Superior temporal gyrus (tissue), 1 donor: ENCODE measurements at regions not wholly inside any gene's neighbourhood (a gene's known extent, or its start where the extent isn't known, plus 50 kb on each side); places are given as distances from the start of the nearest gene placed in this dataset.

Source experiments
- DNase-seq: peaks from one replicate; pipeline ENCODE4 v3.0.0-alpha.2; 2016; ENCODE audit errors: extremely low spot score

GRCh38 chr2:71864085-71864484 lies 283.6 kb downstream of the CYP26B1 start:
- DNase-seq: no peak

GRCh38 chr2:71863396-71863795 lies 284.3 kb downstream of the CYP26B1 start:
- DNase-seq: no peak

GRCh38 chr2:71862921-71863320 lies 284.7 kb downstream of the CYP26B1 start:
- DNase-seq: no peak

- no peak for DNase-seq
Observed at GRCh38 chr2:71861186-71862160, 286.2 kb downstream of the CYP26B1 start.

GRCh38 chr2:71860381-71860926 lies 287.2 kb downstream of the CYP26B1 start:
- no peak for DNase-seq

GRCh38 chr2:71859211-71859847 lies 288.3 kb downstream of the CYP26B1 start:
- no peak for DNase-seq

- DNase-seq: no peak
Observed at GRCh38 chr2:71858071-71858470, 289.6 kb downstream of the CYP26B1 start.

- no peak for DNase-seq
Observed at GRCh38 chr2:71857636-71858035, 290.0 kb downstream of the CYP26B1 start.

GRCh38 chr2:71856773-71857525 lies 290.7 kb downstream of the CYP26B1 start:
- DNase-seq: no peak

- DNase-seq: no peak
Observed at GRCh38 chr2:71853858-71854257, 293.8 kb downstream of the CYP26B1 start.

GRCh38 chr2:71852141-71852711 lies 295.4 kb downstream of the CYP26B1 start:
- no peak for DNase-seq

- DNase-seq: no peak
Observed at GRCh38 chr2:71851094-71851750, 296.4 kb downstream of the CYP26B1 start.

GRCh38 chr2:71850306-71850801 lies 297.3 kb downstream of the CYP26B1 start:
- no peak for DNase-seq

- DNase-seq: no peak
Observed at GRCh38 chr2:71849607-71850305, 297.9 kb downstream of the CYP26B1 start.

- no peak for DNase-seq
Observed at GRCh38 chr2:71849111-71849510, 298.6 kb downstream of the CYP26B1 start.

GRCh38 chr2:71846669-71847291 lies 300.9 kb downstream of the CYP26B1 start:
- no peak for DNase-seq

GRCh38 chr2:71846072-71846471 lies 301.6 kb downstream of the CYP26B1 start:
- DNase-seq: no peak

- DNase-seq: no peak
Observed at GRCh38 chr2:71844967-71845366, 302.7 kb downstream of the CYP26B1 start.

GRCh38 chr2:71843391-71843850 lies 304.2 kb downstream of the CYP26B1 start:
- DNase-seq: no peak

GRCh38 chr2:71842744-71843143 lies 304.9 kb downstream of the CYP26B1 start:
- no peak for DNase-seq
